H1 (cell line): ENCODE measurements at regions not wholly inside any gene's neighbourhood (a gene's known extent, or its start where the extent isn't known, plus 50 kb on each side); places are given as distances from the start of the nearest gene placed in this dataset.

Source experiments
- ASH2L ChIP-seq: fragments of 200-600, 300-600 bp; sonication (generic); IDR thresholded peaks from one replicate; pipeline ENCODE4 v1.7.1; 2017; ENCODE audit warnings: low read length
- BRCA1 ChIP-seq: IDR thresholded peaks from 2 replicates; pipeline ENCODE4 v1.6.1; 2012; ENCODE audit warnings: low read depth, low read length, improper control_type of control experiment
- CBX5 ChIP-seq: fragments of 300-800, 300-1000 bp; sonication (generic); IDR thresholded peaks from 2 replicates; pipeline ENCODE4 v1.7.1; 2016; ENCODE audit warnings: antibody characterized with exemption, low read length, low read depth
- CTCF ChIP-seq, 3 experiments: IDR thresholded peaks; 1 replicate in 2 of 3; 2 replicates in 1 of 3; pipeline versions ENCODE4 v1.5.1 to v1.6.1; 2011; ENCODE audit warnings: low read length in 3 of 3, mild to moderate bottlenecking in 3 of 3, inconsistent platforms in 2 of 3, low read depth in 1 of 3, moderate library complexity in 1 of 3; ENCODE audit not compliant: insufficient read depth in 1 of 3; ENCODE audit errors: control extremely low read depth in 1 of 3
- EZH2 ChIP-seq: fragments of 200-600 bp; sonication (generic); IDR thresholded peaks from 2 replicates; pipeline ENCODE4 v1.7.1; 2012; ENCODE audit warnings: low read depth, mild to moderate bottlenecking, moderate library complexity, low read length, inconsistent platforms; ENCODE audit not compliant: severe bottlenecking
- NRF1 ChIP-seq: IDR thresholded peaks from 2 replicates; pipeline ENCODE4 v1.6.1; 2011; ENCODE audit warnings: mild to moderate bottlenecking, low read depth, low read length, improper control_type of control experiment
- POLR2A ChIP-seq, 2 experiments: IDR thresholded peaks; 1 replicate in 1 of 2; 2 replicates in 1 of 2; pipeline ENCODE4 v1.6.1; 2011; ENCODE audit warnings: low read depth in 2 of 2, low read length in 2 of 2, mild to moderate bottlenecking in 2 of 2; ENCODE audit errors: control extremely low read depth in 1 of 2
- RXRA ChIP-seq: IDR thresholded peaks from 2 replicates; pipeline ENCODE4 v1.6.1; 2011; ENCODE audit warnings: low read depth, mild to moderate bottlenecking, low read length, moderate library complexity; ENCODE audit not compliant: insufficient read depth
- SRF ChIP-seq: IDR thresholded peaks from 2 replicates; pipeline ENCODE4 v1.6.1; 2011; ENCODE audit warnings: mild to moderate bottlenecking, low read depth, low read length, moderate library complexity

GRCh38 chr10:29736366-29737073 lies 101.7 kb upstream of the SVIL start:
- TF ChIP-seq CTCF (IDR thresholded peaks at IDR 0.05; ENCODE audit: control extremely low read depth in 1 of 3, insufficient read depth in 1 of 3, low read depth in 1 of 3, low read length in 3 of 3), result no peak
- no peak for TF ChIP-seq RXRA
- TF ChIP-seq NRF1, result no peak
- peak; percentile 11 for TF ChIP-seq EZH2
- no peak for TF ChIP-seq POLR2A (IDR thresholded peaks at IDR 0.05; ENCODE audit: control extremely low read depth in 1 of 2, low read depth in 2 of 2, low read length in 2 of 2)
- TF ChIP-seq ASH2L, result no peak
- no peak for TF ChIP-seq BRCA1
- TF ChIP-seq SRF, result no peak
- TF ChIP-seq CBX5, result no peak
